Brain microvascular endothelial cell (primary cell): ENCODE measurements at regions not wholly inside any gene's neighbourhood (a gene's known extent, or its start where the extent isn't known, plus 50 kb on each side); places are given as distances from the start of the nearest gene placed in this dataset.
"Not testable (repeated sequence)": the region's sequence is repeated elsewhere in the genome, so short reads cannot be mapped to it uniquely, and the experiment has no call there.

Experiments used
- DNase-seq: peaks from one replicate; pipeline ENCODE4 v3.0.0-alpha.2; 2020
- H3K27ac ChIP-seq: fragments of 250-450 bp; sonication (Bioruptor Pico); 2 replicates; pipeline ENCODE4 v1.5.1; 2020; ENCODE audit warnings: mild to moderate bottlenecking, moderate library complexity
- H3K27me3 ChIP-seq: fragments of 250-450 bp; sonication (Bioruptor Pico); replicated peaks from 2 replicates; pipeline ENCODE4 v1.5.1; 2020; ENCODE audit warnings: mild to moderate bottlenecking
- H3K36me3 ChIP-seq: fragments of 250-450 bp; sonication (Bioruptor Pico); replicated peaks from 2 replicates; pipeline ENCODE4 v1.5.1; 2020; ENCODE audit warnings: mild to moderate bottlenecking
- H3K4me3 ChIP-seq: 2 replicates; pipeline ENCODE4 v1.5.1; 2011; ENCODE audit warnings: low read depth, mild to moderate bottlenecking, control low read depth, low read length, moderate library complexity
- CTCF ChIP-seq: IDR thresholded peaks from 2 replicates; pipeline ENCODE4 v1.5.1; 2011; ENCODE audit warnings: low read depth, mild to moderate bottlenecking, moderate library complexity, low read length, control low read depth, inconsistent platforms; ENCODE audit errors: missing control alignments
- in situ Hi-C: cut with HindIII; loops from 2 replicates; pipeline ENCODE4 v1.10.0; 2017; ENCODE audit warnings: low sequenced_read_pairs, low pct_ligation_motif_present

- H3K27ac ChIP-seq, result no peak overlapping the region
- in situ Hi-C loops, result no loop called here
- no peak for TF ChIP-seq CTCF
- H3K4me3 ChIP-seq, result no peak overlapping the region
- no peaks in the 10 kb centered on the region for H3K36me3 ChIP-seq
- DNase-seq, result no peak
- no peaks in the 10 kb centered on the region for H3K27me3 ChIP-seq
Observed at GRCh38 chr20:54727490-54727889, 252.1 kb downstream of the DOK5 start.

- in situ Hi-C loops, result no loop called here
- no peak for TF ChIP-seq CTCF
- H3K4me3 ChIP-seq, result no peak overlapping the region
- H3K27ac ChIP-seq, result no peak overlapping the region
- H3K27me3 ChIP-seq, result no peaks in the 10 kb centered on the region
- no peak for DNase-seq
- H3K36me3 ChIP-seq, result no peaks in the 10 kb centered on the region
Observed at GRCh38 chr20:54726687-54727300, 251.4 kb downstream of the DOK5 start.

GRCh38 chr20:54725266-54725665 lies 249.9 kb downstream of the DOK5 start:
- in situ Hi-C loops, H3K27ac ChIP-seq, DNase-seq, H3K36me3 ChIP-seq, H3K4me3 ChIP-seq, H3K27me3 ChIP-seq: not testable (repeated sequence)

GRCh38 chr20:54723723-54724122 lies 248.3 kb downstream of the DOK5 start:
- no peak overlapping the region for H3K4me3 ChIP-seq
- H3K27me3 ChIP-seq, result no peaks in the 10 kb centered on the region
- DNase-seq, result no peak
- in situ Hi-C loops, result no loop called here
- H3K36me3 ChIP-seq, result no peaks in the 10 kb centered on the region
- no peak for TF ChIP-seq CTCF
- no peak overlapping the region for H3K27ac ChIP-seq

GRCh38 chr20:54717983-54718382 lies 242.6 kb downstream of the DOK5 start:
- no peak for DNase-seq
- H3K27me3 ChIP-seq, result no peaks in the 10 kb centered on the region
- in situ Hi-C loops, result no loop called here
- no peak overlapping the region for H3K4me3 ChIP-seq
- H3K36me3 ChIP-seq, result no peaks in the 10 kb centered on the region
- no peak overlapping the region for H3K27ac ChIP-seq
- TF ChIP-seq CTCF, result no peak

GRCh38 chr20:54716790-54717189 lies 241.4 kb downstream of the DOK5 start:
- no peak overlapping the region for H3K4me3 ChIP-seq
- no peaks in the 10 kb centered on the region for H3K36me3 ChIP-seq
- TF ChIP-seq CTCF, result no peak
- H3K27ac ChIP-seq, result no peak overlapping the region
- no peak for DNase-seq
- in situ Hi-C loops, result no loop called here
- H3K27me3 ChIP-seq, result no peaks in the 10 kb centered on the region
